Subcutaneous abdominal adipose tissue (tissue), 5 donors: ENCODE measurements at regions not wholly inside any gene's neighbourhood (a gene's known extent, or its start where the extent isn't known, plus 50 kb on each side); places are given as distances from the start of the nearest gene placed in this dataset.

Experiments used
- H3K27ac ChIP-seq: one replicate; pipeline ENCODE4 v1.7.0; 2013; ENCODE audit warnings: low read depth, mild to moderate bottlenecking, inconsistent platforms, low read length, moderate library complexity
- H3K27me3 ChIP-seq, 5 donors: one replicate each; pipeline ENCODE4 v1.7.0; 2013; ENCODE audit warnings: low read length in 5 of 5, inconsistent platforms in 1 of 5; ENCODE audit not compliant: control insufficient read depth in 5 of 5, insufficient read depth in 4 of 5
- H3K36me3 ChIP-seq, 5 donors: one replicate each; pipeline ENCODE4 v1.7.0; 2013; ENCODE audit warnings: low read length in 5 of 5; ENCODE audit not compliant: control insufficient read depth in 5 of 5, insufficient read depth in 5 of 5
- H3K4me1 ChIP-seq, 5 donors: one replicate each; pipeline ENCODE4 v1.7.0; 2013; ENCODE audit warnings: low read length in 5 of 5, mild to moderate bottlenecking in 3 of 5, moderate library complexity in 1 of 5; ENCODE audit not compliant: control insufficient read depth in 5 of 5, insufficient read depth in 5 of 5
- H3K4me3 ChIP-seq, 5 donors: one replicate each; pipeline ENCODE4 v1.7.0; 2013; ENCODE audit warnings: low read length in 5 of 5, low read depth in 1 of 5
- H3K9ac ChIP-seq, 5 donors: one replicate each; pipeline ENCODE4 v1.7.0; 2013; ENCODE audit warnings: low read length in 5 of 5, mild to moderate bottlenecking in 4 of 5, moderate library complexity in 3 of 5
- H3K9me3 ChIP-seq, 5 donors: one replicate each; pipeline ENCODE4 v1.7.0; 2013; ENCODE audit warnings: low read length in 5 of 5; ENCODE audit not compliant: control insufficient read depth in 5 of 5
- donor health status: healthy.
- donor health status: healthy.
- donor health status: healthy.
- donor health status: healthy.
- donor health status: healthy.

DNA sequence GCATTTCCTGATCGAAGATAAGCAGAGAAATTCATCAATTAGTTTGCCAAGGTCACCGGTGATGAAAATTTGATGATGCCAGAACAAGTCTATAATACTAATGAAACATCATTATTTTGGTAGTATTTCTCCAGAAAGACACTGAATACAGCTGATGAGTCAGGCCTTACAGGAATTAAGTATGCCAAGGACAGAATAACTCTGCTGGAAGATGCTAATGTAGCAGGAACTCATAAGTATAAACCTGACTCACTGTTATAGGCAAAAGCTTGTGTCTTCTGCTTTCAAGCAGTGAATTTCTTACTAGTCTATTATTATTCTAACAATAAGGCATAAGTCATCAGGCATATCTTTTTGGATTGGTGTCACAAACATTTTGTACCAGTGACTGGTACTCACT lies 1825.1 kb upstream of the IGFBP7 start:
- H3K27ac ChIP-seq = no peak overlapping the region
- no peaks in the 10 kb centered on the region for H3K36me3 ChIP-seq
- H3K9me3 ChIP-seq = no peaks in the 10 kb centered on the region
- H3K4me1 ChIP-seq = no peaks in the 10 kb centered on the region
- no peaks in the 10 kb centered on the region for H3K27me3 ChIP-seq
- no peak overlapping the region for H3K9ac ChIP-seq
- no peak overlapping the region for H3K4me3 ChIP-seq

DNA sequence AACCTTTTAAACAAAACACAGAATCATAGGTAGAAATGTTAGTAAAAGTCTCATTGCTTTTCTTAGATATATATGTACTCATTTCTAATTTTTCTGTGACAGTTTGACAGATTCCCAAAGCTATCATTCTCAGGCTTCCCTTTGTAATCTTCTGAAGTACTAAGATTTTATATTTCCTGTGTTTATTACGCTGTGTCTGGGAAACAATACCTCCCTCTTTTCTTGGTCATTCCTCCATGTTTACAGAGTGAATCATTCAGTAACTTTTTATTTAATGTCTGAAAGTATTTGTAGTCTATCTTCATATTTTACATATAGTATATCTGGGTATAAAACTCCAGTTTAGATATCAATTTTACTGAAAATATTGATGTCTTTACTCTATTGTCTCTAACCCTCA lies 1826.3 kb upstream of the IGFBP7 start:
- Histone ChIP-seq H3K9me3 (no peaks in the 10 kb centered on the region), H3K4me1 (no peaks in the 10 kb centered on the region), H3K27ac (no peak overlapping the region), H3K4me3 (no peak overlapping the region), H3K9ac (no peak overlapping the region), H3K27me3 (no peaks in the 10 kb centered on the region), H3K36me3 (no peaks in the 10 kb centered on the region)

DNA sequence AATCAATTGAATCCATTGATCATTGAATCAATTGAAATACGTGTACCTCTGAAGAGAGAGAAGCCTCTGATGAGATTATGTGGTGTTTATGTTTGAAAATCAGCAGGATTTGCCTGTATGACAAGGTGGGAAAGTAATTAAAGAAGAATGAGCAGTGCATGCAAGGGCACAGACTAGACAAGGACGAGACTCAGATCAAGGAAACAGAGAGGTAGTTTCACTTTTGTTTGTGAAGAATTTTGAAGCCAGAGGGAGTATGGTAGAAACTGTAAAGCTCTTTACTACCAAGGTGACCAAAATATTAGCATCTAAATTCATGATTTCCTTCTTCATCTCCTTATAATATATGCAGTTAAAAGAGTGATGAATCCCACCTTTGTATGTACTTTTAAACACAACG lies 1830.0 kb upstream of the IGFBP7 start:
- no peak overlapping the region for H3K4me3 ChIP-seq
- no peaks in the 10 kb centered on the region for H3K36me3 ChIP-seq
- no peaks in the 10 kb centered on the region for H3K9me3 ChIP-seq
- H3K9ac ChIP-seq = no peak overlapping the region
- no peaks in the 10 kb centered on the region for H3K27me3 ChIP-seq
- H3K27ac ChIP-seq = no peak overlapping the region
- H3K4me1 ChIP-seq = no peaks in the 10 kb centered on the region

DNA sequence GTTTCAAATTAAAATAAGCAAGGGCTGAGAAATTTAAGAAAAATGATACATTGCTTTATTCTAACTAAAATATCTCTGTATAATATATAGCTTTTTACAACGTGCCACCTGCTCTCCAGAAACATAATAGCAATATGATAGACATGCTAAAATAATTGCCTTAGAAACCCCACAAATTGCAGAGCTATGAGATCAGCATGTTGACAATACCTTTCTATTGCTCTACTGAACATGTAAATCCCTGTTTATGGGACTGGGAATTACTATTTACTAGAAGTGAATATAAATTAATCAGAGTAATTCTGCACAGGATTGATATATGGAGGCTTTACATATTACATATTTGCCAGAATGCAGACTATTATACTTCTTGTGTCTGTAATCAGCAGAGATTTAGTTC lies 1831.1 kb upstream of the IGFBP7 start:
- Histone ChIP-seq H3K36me3 (no peaks in the 10 kb centered on the region), H3K9me3 (no peaks in the 10 kb centered on the region)

DNA sequence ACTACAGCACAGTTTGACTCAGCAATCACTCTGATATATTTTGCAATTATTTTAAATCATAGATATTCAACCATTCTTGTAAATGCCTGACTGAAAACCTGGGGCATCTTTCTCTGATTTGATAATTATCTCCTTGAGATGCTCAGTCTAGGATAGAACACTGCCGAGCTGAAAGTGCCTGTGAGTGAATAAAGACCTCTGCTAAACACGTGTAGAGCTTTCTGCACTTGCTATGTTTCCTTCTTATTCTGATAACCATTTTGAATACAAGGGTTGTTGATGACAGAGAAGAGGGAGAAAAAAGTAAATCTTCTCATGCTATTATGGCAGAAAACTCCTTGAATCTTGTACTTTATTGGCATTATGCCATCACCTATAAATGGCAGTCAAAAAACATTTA lies 1843.4 kb upstream of the IGFBP7 start:
- Histone ChIP-seq H3K4me3 (no peak overlapping the region), H3K27ac (no peak overlapping the region), H3K9me3 (no peaks in the 10 kb centered on the region), H3K4me1 (peaks cover 0 to 7% (median 4%) of the 10 kb centered on the region in 5 donors), H3K27me3 (no peaks in the 10 kb centered on the region), H3K36me3 (no peaks in the 10 kb centered on the region), H3K9ac (no peak overlapping the region)

More for the DNA sequence above, 1831.1 kb upstream of the IGFBP7 start:
- Histone ChIP-seq H3K27me3 (no peaks in the 10 kb centered on the region), H3K27ac (no peak overlapping the region), H3K9ac (no peak overlapping the region), H3K4me3 (no peak overlapping the region), H3K4me1 (no peaks in the 10 kb centered on the region)

DNA sequence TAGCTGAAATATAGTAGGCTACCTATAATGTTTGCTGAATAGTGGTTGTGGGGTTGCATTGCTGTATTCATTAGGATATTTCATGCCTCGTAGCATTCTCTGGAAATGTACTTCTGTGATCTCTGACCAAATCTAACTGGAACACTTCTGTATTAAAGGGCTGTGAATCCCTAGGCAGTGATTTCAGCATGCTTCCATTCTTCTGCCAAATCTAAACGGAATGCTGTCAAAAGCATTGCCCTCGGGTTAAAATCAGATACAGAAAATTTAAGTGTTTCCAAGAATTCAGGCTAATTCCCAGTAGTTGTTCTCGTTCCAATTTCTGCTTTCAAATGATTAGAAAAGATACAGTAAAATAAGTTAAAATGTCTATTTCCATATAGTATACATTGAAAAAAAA lies 1847.5 kb upstream of the IGFBP7 start:
- no peak overlapping the region for H3K27ac ChIP-seq
- H3K4me3 ChIP-seq = no peak overlapping the region
- H3K9me3 ChIP-seq = no peaks in the 10 kb centered on the region
- peaks cover 0 to 7% (median 4%) of the 10 kb centered on the region in 5 donors for H3K4me1 ChIP-seq
- no peaks in the 10 kb centered on the region for H3K27me3 ChIP-seq
- H3K9ac ChIP-seq = no peak overlapping the region
- no peaks in the 10 kb centered on the region for H3K36me3 ChIP-seq

DNA sequence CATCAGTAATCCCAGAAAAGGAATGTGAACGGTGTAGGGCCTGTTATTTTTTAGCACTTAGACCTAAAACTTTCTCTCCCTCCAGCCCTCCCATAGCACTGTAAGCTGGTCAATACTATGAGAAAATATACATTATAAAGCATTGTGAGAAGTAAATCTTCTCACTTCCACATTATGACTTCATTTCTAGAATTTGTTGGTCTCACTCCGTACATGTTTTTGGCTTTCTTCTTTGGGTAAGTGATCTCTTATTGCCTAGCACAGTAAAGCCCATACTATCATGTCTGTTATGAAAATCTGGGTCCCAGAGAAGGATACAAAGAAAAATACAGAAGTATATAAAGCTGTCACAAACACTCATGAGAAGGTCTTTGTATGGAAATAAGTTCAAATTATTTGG lies 1851.1 kb upstream of the IGFBP7 start:
- no peak overlapping the region for H3K27ac ChIP-seq
- no peak overlapping the region for H3K4me3 ChIP-seq
- H3K9ac ChIP-seq = no peak overlapping the region
- H3K9me3 ChIP-seq = no peaks in the 10 kb centered on the region
- no peaks in the 10 kb centered on the region for H3K27me3 ChIP-seq
- H3K36me3 ChIP-seq = no peaks in the 10 kb centered on the region
- H3K4me1 ChIP-seq = peaks cover 0 to 7% (median 4%) of the 10 kb centered on the region in 5 donors

DNA sequence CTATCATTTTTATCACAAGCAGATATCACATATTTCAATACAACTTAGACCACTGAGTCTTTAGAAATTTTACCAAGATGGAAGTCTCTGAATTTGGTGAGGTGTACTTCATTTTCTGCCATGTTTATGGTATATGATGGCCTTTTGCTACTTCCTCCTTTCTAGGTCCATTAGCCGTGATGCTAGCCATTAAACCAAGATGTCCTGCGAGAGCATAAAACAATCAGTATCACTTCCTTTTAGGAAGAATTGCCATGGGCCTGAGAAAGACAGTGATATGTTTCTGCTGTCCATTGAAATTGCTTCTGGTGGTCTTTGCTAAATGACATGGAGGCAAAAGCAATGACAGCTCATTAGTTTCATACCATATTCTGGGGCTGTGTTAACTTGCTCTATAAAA lies 1851.7 kb upstream of the IGFBP7 start:
- no peak overlapping the region for H3K27ac ChIP-seq
- no peaks in the 10 kb centered on the region for H3K36me3 ChIP-seq
- H3K27me3 ChIP-seq = no peaks in the 10 kb centered on the region
- no peak overlapping the region for H3K9ac ChIP-seq
- no peaks in the 10 kb centered on the region for H3K9me3 ChIP-seq
- no peak overlapping the region for H3K4me3 ChIP-seq
- peaks cover 0 to 7% (median 4%) of the 10 kb centered on the region in 5 donors for H3K4me1 ChIP-seq

DNA sequence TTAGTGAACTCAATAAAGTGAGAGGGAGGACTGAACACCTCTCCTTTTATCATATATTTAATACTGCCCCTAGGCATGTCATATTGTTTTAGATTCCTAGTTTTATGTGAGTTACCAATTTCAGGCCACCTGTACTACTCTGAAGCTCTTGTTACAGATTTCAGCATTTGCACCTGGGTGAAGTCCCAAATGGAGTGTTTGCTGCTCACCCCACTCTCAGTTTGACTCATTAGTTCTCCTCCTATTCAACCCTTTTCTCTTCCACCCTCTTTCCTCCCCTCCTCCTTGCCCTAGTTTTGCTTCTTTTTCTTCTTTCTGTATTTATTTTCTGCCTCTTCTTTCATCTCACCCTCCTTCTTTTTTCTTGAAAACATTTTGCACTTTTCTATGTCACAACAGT lies 1852.2 kb upstream of the IGFBP7 start:
- H3K27ac ChIP-seq = no peak overlapping the region
- H3K4me1 ChIP-seq = peaks cover 0 to 3% (median under 1%) of the 10 kb centered on the region in 5 donors
- H3K9me3 ChIP-seq = no peaks in the 10 kb centered on the region
- no peaks in the 10 kb centered on the region for H3K27me3 ChIP-seq
- no peak overlapping the region for H3K4me3 ChIP-seq
- H3K9ac ChIP-seq = no peak overlapping the region
- H3K36me3 ChIP-seq = no peaks in the 10 kb centered on the region

DNA sequence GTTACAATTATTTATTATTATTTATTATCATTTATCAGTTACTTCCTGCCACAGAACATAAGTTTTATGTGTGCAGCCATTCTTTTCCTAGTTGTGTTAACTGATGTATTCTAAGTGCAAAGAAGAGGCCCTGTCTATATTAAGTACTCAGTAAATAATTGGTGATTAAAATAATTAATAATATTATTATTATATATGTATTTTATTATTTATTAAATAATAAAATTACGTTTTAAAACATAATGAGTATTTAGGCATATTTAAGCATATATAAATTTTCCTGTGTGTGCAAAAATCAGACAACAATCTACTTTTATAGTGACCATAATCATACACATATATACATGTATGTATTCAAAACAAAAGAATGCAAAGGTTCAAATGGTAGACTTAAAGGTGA lies 1871.6 kb upstream of the IGFBP7 start:
- Histone ChIP-seq H3K4me1 (no peaks in the 10 kb centered on the region), H3K4me3 (no peak overlapping the region), H3K9me3 (no peaks in the 10 kb centered on the region)

DNA sequence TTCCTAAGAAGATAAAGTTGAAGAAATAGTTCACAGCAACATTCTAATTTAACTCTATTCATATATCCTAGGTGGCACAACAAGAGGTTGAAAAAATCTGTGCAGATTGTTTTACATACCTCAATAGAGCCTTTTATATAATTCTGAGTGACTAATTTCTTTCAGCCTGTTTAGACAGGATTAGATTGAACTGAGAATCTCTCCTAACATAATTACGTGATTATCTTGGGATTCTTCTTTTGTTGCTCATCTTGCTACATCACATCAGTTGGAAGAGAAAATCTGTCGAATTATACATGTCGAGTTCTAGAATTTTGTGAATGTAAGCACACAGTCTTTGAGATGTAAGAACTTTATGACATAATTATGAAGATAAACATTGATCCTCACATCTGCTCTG lies 1873.7 kb upstream of the IGFBP7 start:
- Histone ChIP-seq H3K9ac (no peak overlapping the region), H3K27ac (no peak overlapping the region), H3K4me3 (no peak overlapping the region), H3K4me1 (no peaks in the 10 kb centered on the region), H3K36me3 (no peaks in the 10 kb centered on the region), H3K9me3 (no peaks in the 10 kb centered on the region), H3K27me3 (peaks cover 0 to 3% (median 0%) of the 10 kb centered on the region in 5 donors)

More for the DNA sequence above, 1871.6 kb upstream of the IGFBP7 start:
- Histone ChIP-seq H3K27ac (no peak overlapping the region), H3K36me3 (no peaks in the 10 kb centered on the region), H3K9ac (no peak overlapping the region), H3K27me3 (no peaks in the 10 kb centered on the region)
